ENCODE measurements at regions not wholly inside any gene's neighbourhood (a gene's known extent, or its start where the extent isn't known, plus 50 kb on each side); places are given as distances from the start of the nearest gene placed in this dataset.
A peak's percentile ranks its signal among the peaks of the same experiment; 100 is the strongest.

GRCh38 chr4:104740161-104740560, 245.5 kb upstream of the CXXC4 start:
- Histone ChIP-seq H3K9me3 (no peaks in the 10 kb centered on the region), H3K27ac (no peak overlapping the region), H3K4me3 (no peak overlapping the region), H3K27me3 (replicated peaks in 1 of 7) (no peaks in the 10 kb centered on the region), H3K36me3 (no peaks in the 10 kb centered on the region), H3K4me1 (peaks cover 0 to 14% (median 0%) of the 10 kb centered on the region in 6 donors)
- TF ChIP-seq POLR2A (IDR thresholded peaks at IDR 0.05) (no peak), CTCF (IDR thresholded peaks at IDR 0.05 in 8 of 11, conservative IDR thresholded peaks at IDR 0.05 in 3 of 11) (no peak), POLR2AphosphoS5 (IDR thresholded peaks at IDR 0.05) (no peak)
- intact Hi-C loops (cut with DNase I; ENCODE audit: low total_unique reads), result no loop called here
- DNase-seq, result no peak
- WGBS, 5 donors, result 83 to 90% (median 87%) methylated on average over 3 of the region's 3 CpGs

GRCh38 chr4:104743215-104743653, 248.5 kb upstream of the CXXC4 start:
- TF ChIP-seq POLR2A (IDR thresholded peaks at IDR 0.05) (no peak), POLR2AphosphoS5 (IDR thresholded peaks at IDR 0.05) (no peak), CTCF (IDR thresholded peaks at IDR 0.05 in 8 of 11, conservative IDR thresholded peaks at IDR 0.05 in 3 of 11) (no peak)
- Histone ChIP-seq H3K36me3 (no peaks in the 10 kb centered on the region), H3K4me3 (no peak overlapping the region), H3K9me3 (no peaks in the 10 kb centered on the region), H3K27me3 (replicated peaks in 1 of 7) (no peaks in the 10 kb centered on the region), H3K4me1 (peaks cover 0 to 14% (median 0%) of the 10 kb centered on the region in 6 donors), H3K27ac (peak overlapping the region in 4 of 8 donors; percentile 13 to 41 (median 30))
- DNase-seq, result no peak
- WGBS, 5 donors, result 59 to 75% (median 70%) methylated on average over 6 of the region's 6 CpGs
- intact Hi-C loops (cut with DNase I; ENCODE audit: low total_unique reads), result no loop called here

DNA sequence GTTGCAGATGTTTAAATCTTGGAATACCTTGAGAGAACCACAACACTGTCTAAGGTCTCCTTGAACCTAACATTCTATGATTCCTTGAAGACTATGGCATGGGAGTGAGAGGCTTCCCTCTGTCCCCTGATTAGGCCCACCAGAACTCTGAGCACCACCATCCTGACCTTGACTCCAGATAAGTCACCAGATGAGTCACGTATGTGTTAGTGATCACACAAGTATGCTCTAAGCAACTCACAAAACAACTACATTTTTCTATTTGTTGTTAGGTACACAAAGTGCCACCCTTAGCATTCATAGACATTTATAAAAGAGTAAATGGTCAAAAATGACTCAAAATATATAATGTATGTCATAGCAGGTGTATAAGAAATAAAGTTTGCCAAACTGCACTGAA, 252.9 kb upstream of the CXXC4 start:
- no peak for TF ChIP-seq POLR2AphosphoS5 (IDR thresholded peaks at IDR 0.05)
- TF ChIP-seq CTCF (IDR thresholded peaks at IDR 0.05 in 8 of 11, conservative IDR thresholded peaks at IDR 0.05 in 3 of 11), result no peak
- no peak for TF ChIP-seq POLR2A (IDR thresholded peaks at IDR 0.05)
- Histone ChIP-seq H3K36me3 (no peaks in the 10 kb centered on the region), H3K9me3 (no peaks in the 10 kb centered on the region), H3K27me3 (replicated peaks in 1 of 7) (no peaks in the 10 kb centered on the region), H3K27ac (no peak overlapping the region), H3K4me1 (peaks cover 0 to 11% (median 0%) of the 10 kb centered on the region in 6 donors), H3K4me3 (no peak overlapping the region)
- no peak for DNase-seq
- intact Hi-C loops (cut with DNase I; ENCODE audit: low total_unique reads), result no loop called here
- WGBS, 5 donors, result 63 to 91% (median 76%) methylated on average over 1 of the region's 1 CpG

DNA sequence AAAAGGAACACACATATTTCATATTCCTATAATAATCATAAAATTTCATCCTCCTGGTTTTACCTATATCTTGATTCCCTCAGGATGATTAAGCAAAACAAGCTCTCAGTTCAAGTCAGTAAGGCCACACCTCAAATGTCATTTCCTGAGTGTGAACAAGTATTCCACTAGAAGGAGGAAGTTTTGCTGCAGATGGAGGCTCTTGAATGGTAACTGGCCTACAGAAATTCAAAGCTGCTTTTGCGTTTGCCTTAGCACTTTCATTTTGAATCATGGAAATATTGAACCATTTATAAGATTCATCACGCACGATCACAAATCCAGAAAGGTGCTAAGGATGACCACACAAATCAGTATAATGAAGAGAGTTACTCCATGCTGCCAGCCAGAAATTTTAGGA, 254.4 kb upstream of the CXXC4 start:
- intact Hi-C loops (cut with DNase I; ENCODE audit: low total_unique reads), result no loop called here

More for the DNA sequence above, 254.4 kb upstream of the CXXC4 start:
- no peak for TF ChIP-seq CTCF (IDR thresholded peaks at IDR 0.05 in 8 of 11, conservative IDR thresholded peaks at IDR 0.05 in 3 of 11)
- no peak for TF ChIP-seq POLR2A (IDR thresholded peaks at IDR 0.05)
- TF ChIP-seq POLR2AphosphoS5 (IDR thresholded peaks at IDR 0.05), result no peak
- H3K36me3 ChIP-seq, result no peaks in the 10 kb centered on the region
- no peaks in the 10 kb centered on the region for H3K9me3 ChIP-seq
- H3K4me1 ChIP-seq, result no peaks in the 10 kb centered on the region
- 49 to 63% (median 52%) methylated on average over 3 of the region's 3 CpGs for WGBS, 5 donors
- no peak overlapping the region for H3K4me3 ChIP-seq
- no peak overlapping the region for H3K27ac ChIP-seq
- no peaks in the 10 kb centered on the region for H3K27me3 ChIP-seq (replicated peaks in 1 of 7)
- DNase-seq, result no peak
